BE2C (cell line): ENCODE measurements at regions not wholly inside any gene's neighbourhood (a gene's known extent, or its start where the extent isn't known, plus 50 kb on each side); places are given as distances from the start of the nearest gene placed in this dataset.

ENCODE experiments used
- DNase-seq: peaks from one replicate; pipeline ENCODE4 v3.0.0-alpha.2; 2020
- H3K27me3 ChIP-seq: fragments of 250-450 bp; sonication (Bioruptor Pico); 2 replicates; pipeline ENCODE4 v1.5.1; 2020; ENCODE audit warnings: mild to moderate bottlenecking
- H3K36me3 ChIP-seq: fragments of 250-450 bp; sonication (Bioruptor Pico); 2 replicates; pipeline ENCODE4 v1.5.1; 2020; ENCODE audit warnings: mild to moderate bottlenecking
- H3K4me1 ChIP-seq: fragments of 250-450 bp; sonication (Bioruptor Pico); 2 replicates; pipeline ENCODE4 v1.5.1; 2020
- H3K4me3 ChIP-seq: 2 replicates; pipeline ENCODE4 v1.5.1; 2011; ENCODE audit warnings: low read depth, low read length
- H3K9me3 ChIP-seq: fragments of 250-450 bp; sonication (Bioruptor Pico); 2 replicates; pipeline ENCODE4 v1.5.1; 2020
- CTCF ChIP-seq: IDR thresholded peaks from 2 replicates; pipeline ENCODE4 v1.5.1; 2012; ENCODE audit warnings: mild to moderate bottlenecking, low read depth, low read length

- Histone ChIP-seq H3K9me3 (no peaks in the 10 kb centered on the region), H3K4me1 (peaks cover 13% of the 10 kb centered on the region), H3K36me3 (no peaks in the 10 kb centered on the region), H3K4me3 (no peak overlapping the region), H3K27me3 (no peaks in the 10 kb centered on the region)
- no peak for TF ChIP-seq CTCF
- DNase-seq = no peak
Measured at GRCh38 chr11:115632061-115632460, 127.8 kb upstream of the CADM1 start.

- Histone ChIP-seq H3K36me3 (no peaks in the 10 kb centered on the region), H3K4me3 (no peak overlapping the region), H3K9me3 (no peaks in the 10 kb centered on the region), H3K4me1 (peaks cover 9% of the 10 kb centered on the region), H3K27me3 (no peaks in the 10 kb centered on the region)
- TF ChIP-seq CTCF = no peak
- DNase-seq = no peak
Measured at GRCh38 chr11:115631609-115632008, 127.4 kb upstream of the CADM1 start.

- Histone ChIP-seq H3K4me1 (peaks cover 8% of the 10 kb centered on the region), H3K9me3 (no peaks in the 10 kb centered on the region), H3K4me3 (no peak overlapping the region), H3K27me3 (no peaks in the 10 kb centered on the region), H3K36me3 (no peaks in the 10 kb centered on the region)
- DNase-seq = no peak
- TF ChIP-seq CTCF = no peak
Measured at GRCh38 chr11:115630214-115630613, 126.0 kb upstream of the CADM1 start.

- peaks cover 8% of the 10 kb centered on the region for H3K4me1 ChIP-seq
- H3K4me3 ChIP-seq = no peak overlapping the region
- no peaks in the 10 kb centered on the region for H3K27me3 ChIP-seq
- DNase-seq = no peak
- no peaks in the 10 kb centered on the region for H3K36me3 ChIP-seq
- no peaks in the 10 kb centered on the region for H3K9me3 ChIP-seq
- TF ChIP-seq CTCF = no peak
Measured at GRCh38 chr11:115629456-115630015, 125.3 kb upstream of the CADM1 start.

- H3K4me1 ChIP-seq = peaks cover 8% of the 10 kb centered on the region
- TF ChIP-seq CTCF = no peak
- no peaks in the 10 kb centered on the region for H3K27me3 ChIP-seq
- H3K9me3 ChIP-seq = no peaks in the 10 kb centered on the region
- no peaks in the 10 kb centered on the region for H3K36me3 ChIP-seq
- H3K4me3 ChIP-seq = no peak overlapping the region
- no peak for DNase-seq
Measured at GRCh38 chr11:115627666-115628460, 123.6 kb upstream of the CADM1 start.

GRCh38 chr11:115627071-115627470, 122.9 kb upstream of the CADM1 start:
- peaks cover 8% of the 10 kb centered on the region for H3K4me1 ChIP-seq
- H3K36me3 ChIP-seq = no peaks in the 10 kb centered on the region
- no peaks in the 10 kb centered on the region for H3K27me3 ChIP-seq
- DNase-seq = no peak
- no peaks in the 10 kb centered on the region for H3K9me3 ChIP-seq
- no peak for TF ChIP-seq CTCF
- H3K4me3 ChIP-seq = no peak overlapping the region
